Fibroblast of lung (primary cell): ENCODE measurements at regions not wholly inside any gene's neighbourhood (a gene's known extent, or its start where the extent isn't known, plus 50 kb on each side); places are given as distances from the start of the nearest gene placed in this dataset.

Source experiments
- DNase-seq, 2 donors: peaks; one replicate each; pipeline versions ENCODE4 v3.0.0 to v3.0.0-alpha.2; 2010; ENCODE audit warnings: low read depth in 2 of 2
- H2AFZ ChIP-seq: 2 replicates; pipeline ENCODE4 v1.5.1; 2012; ENCODE audit warnings: low read length, control low read depth, inconsistent platforms
- H3K27ac ChIP-seq: 2 replicates; pipeline ENCODE4 v1.5.1; 2011; ENCODE audit warnings: low read length, control low read depth; ENCODE audit not compliant: insufficient read depth
- H3K27me3 ChIP-seq: 2 replicates; pipeline ENCODE4 v1.5.1; 2011; ENCODE audit warnings: mild to moderate bottlenecking, low read length; ENCODE audit not compliant: control insufficient read depth, insufficient read depth
- H3K36me3 ChIP-seq: 2 replicates; pipeline ENCODE4 v1.5.1; 2011; ENCODE audit warnings: low read length; ENCODE audit not compliant: control insufficient read depth, insufficient read depth
- H3K4me1 ChIP-seq: 2 replicates; pipeline ENCODE4 v1.5.1; 2011; ENCODE audit warnings: low read length; ENCODE audit not compliant: control insufficient read depth, insufficient read depth; ENCODE audit errors: extremely low read depth
- H3K4me2 ChIP-seq: 2 replicates; pipeline ENCODE4 v1.5.1; 2011; ENCODE audit warnings: low read length, control low read depth; ENCODE audit not compliant: insufficient read depth; ENCODE audit errors: extremely low read depth
- H3K4me3 ChIP-seq, 4 experiments: fragments of 200-600 bp in 1 of 4; sonication (generic) in 1 of 4; replicated peaks in 1 of 4; 2 replicates each; pipeline ENCODE4 v1.5.1; 2011 to 2016; ENCODE audit warnings: low read length in 4 of 4, low read depth in 3 of 4, mild to moderate bottlenecking in 3 of 4, control low read depth in 2 of 4, inconsistent platforms in 1 of 4, mixed read lengths in 1 of 4; ENCODE audit not compliant: insufficient read depth in 1 of 4; ENCODE audit errors: control extremely low read depth in 1 of 4
- H3K79me2 ChIP-seq: 2 replicates; pipeline ENCODE4 v1.5.1; 2012; ENCODE audit warnings: mild to moderate bottlenecking, low read length, inconsistent platforms; ENCODE audit not compliant: control insufficient read depth, insufficient read depth
- H3K9ac ChIP-seq: 2 replicates; pipeline ENCODE4 v1.5.1; 2011; ENCODE audit warnings: mild to moderate bottlenecking, low read length, control low read depth; ENCODE audit not compliant: insufficient read depth
- H3K9me3 ChIP-seq: 2 replicates; pipeline ENCODE4 v1.5.1; 2012; ENCODE audit warnings: low read depth, low read length; ENCODE audit not compliant: control insufficient read depth, insufficient read depth
- H4K20me1 ChIP-seq: 2 replicates; pipeline ENCODE4 v1.5.1; 2011; ENCODE audit warnings: low read length; ENCODE audit not compliant: control insufficient read depth, insufficient read depth; ENCODE audit errors: extremely low read depth
- CTCF ChIP-seq, 2 donors: IDR thresholded peaks in 1 of 2; conservative IDR thresholded peaks in 1 of 2; 1 replicate in 1 of 2; 2 replicates in 1 of 2; pipeline ENCODE4 v1.5.1; 2011 to 2012; ENCODE audit warnings: low read length in 2 of 2, control low read depth in 1 of 2, inconsistent platforms in 1 of 2, low read depth in 1 of 2, mild to moderate bottlenecking in 1 of 2
- EZH2 ChIP-seq: IDR thresholded peaks from 2 replicates; pipeline ENCODE4 v1.5.1; 2012; ENCODE audit warnings: low read length, control low read depth, mild to moderate bottlenecking; ENCODE audit errors: missing control alignments

GRCh38 chr6:167505782-167506181, 180.9 kb downstream of the TTLL2 start:
- DNase-seq: no peak
- no peaks in the 10 kb centered on the region for H3K79me2 ChIP-seq
- no peaks in the 10 kb centered on the region for H3K36me3 ChIP-seq
- no peaks in the 10 kb centered on the region for H3K4me1 ChIP-seq
- H3K9ac ChIP-seq: no peak overlapping the region
- H4K20me1 ChIP-seq: no peaks in the 10 kb centered on the region
- no peaks in the 10 kb centered on the region for H3K27me3 ChIP-seq
- H3K4me3 ChIP-seq: no peak overlapping the region
- H3K9me3 ChIP-seq: no peaks in the 10 kb centered on the region
- TF ChIP-seq CTCF (conservative IDR thresholded peaks at IDR 0.05 in 1 of 2, IDR thresholded peaks at IDR 0.05 in 1 of 2; ENCODE audit: low read depth in 1 of 2, low read length in 2 of 2) (no peak), EZH2 (no peak)
- no peak overlapping the region for H2AFZ ChIP-seq
- no peak overlapping the region for H3K27ac ChIP-seq
- no peak overlapping the region for H3K4me2 ChIP-seq

- Histone ChIP-seq H2AFZ (no peak overlapping the region), H3K27me3 (no peaks in the 10 kb centered on the region), H3K4me1 (no peaks in the 10 kb centered on the region), H3K9me3 (no peaks in the 10 kb centered on the region), H3K79me2 (no peaks in the 10 kb centered on the region), H4K20me1 (no peaks in the 10 kb centered on the region), H3K4me3 (no peak overlapping the region), H3K9ac (no peak overlapping the region), H3K36me3 (no peaks in the 10 kb centered on the region), H3K4me2 (no peak overlapping the region), H3K27ac (no peak overlapping the region)
- DNase-seq: no peak
- TF ChIP-seq CTCF (conservative IDR thresholded peaks at IDR 0.05 in 1 of 2, IDR thresholded peaks at IDR 0.05 in 1 of 2; ENCODE audit: low read depth in 1 of 2, low read length in 2 of 2) (no peak), EZH2 (no peak)
Observed at GRCh38 chr6:167506443-167507301, 181.8 kb downstream of the TTLL2 start.

GRCh38 chr6:167507376-167507945, 182.6 kb downstream of the TTLL2 start:
- Histone ChIP-seq H3K79me2 (no peaks in the 10 kb centered on the region), H3K9me3 (no peaks in the 10 kb centered on the region), H3K4me2 (no peak overlapping the region), H2AFZ (no peak overlapping the region), H4K20me1 (no peaks in the 10 kb centered on the region), H3K9ac (no peak overlapping the region), H3K27me3 (no peaks in the 10 kb centered on the region), H3K27ac (no peak overlapping the region), H3K36me3 (no peaks in the 10 kb centered on the region), H3K4me3 (no peak overlapping the region), H3K4me1 (no peaks in the 10 kb centered on the region)
- DNase-seq: no peak
- TF ChIP-seq CTCF (conservative IDR thresholded peaks at IDR 0.05 in 1 of 2, IDR thresholded peaks at IDR 0.05 in 1 of 2; ENCODE audit: low read depth in 1 of 2, low read length in 2 of 2): no peak
